H1 (cell line): ENCODE measurements at regions not wholly inside any gene's neighbourhood (a gene's known extent, or its start where the extent isn't known, plus 50 kb on each side); places are given as distances from the start of the nearest gene placed in this dataset.

Experiments
- CTCF ChIA-PET: fragments of 300-600 bp; sonication (Branson Sonifier 250); formaldehyde crosslinking; loops from one replicate; lab custom pipeline; 2021; ENCODE audit not compliant: partially characterized antibody; lab: Charles Lee
- POLR2A ChIA-PET: fragments of 300-600 bp; sonication (Branson Sonifier 250); formaldehyde crosslinking; loops from one replicate; lab custom pipeline; 2021; ENCODE audit warnings: inconsistent platforms; ENCODE audit not compliant: partially characterized antibody; lab: Charles Lee
- DNase-seq, 2 experiments: peaks; one replicate each; pipeline versions ENCODE4 v3.0.0 to v3.0.0-alpha.2; 2010 to 2022; ENCODE audit warnings: low spot score in 2 of 2, low read depth in 1 of 2, mixed read lengths in 1 of 2
- FAIRE-seq: peaks from 2 replicates; lab custom pipeline; 2011; peaks lifted over from hg19 to GRCh38; lab: Jason Lieb, UNC
- H2AFZ ChIP-seq: 2 replicates; pipeline ENCODE4 v1.8.1; 2012; ENCODE audit warnings: low read length, inconsistent platforms
- H2AK5ac ChIP-seq: 2 replicates; pipeline ENCODE4 v1.6.1; 2013; ENCODE audit warnings: low read depth, low read length
- H2BK120ac ChIP-seq: replicated peaks from 2 replicates; pipeline ENCODE3; 2013; ENCODE audit warnings: low read depth, low read length, inconsistent platforms
- H2BK12ac ChIP-seq: 2 replicates; pipeline ENCODE4 v1.6.1; 2013; ENCODE audit warnings: low read depth, low read length
- H2BK15ac ChIP-seq: 2 replicates; pipeline ENCODE4 v1.6.1; 2013; ENCODE audit warnings: low read length
- H2BK20ac ChIP-seq: 2 replicates; pipeline ENCODE4 v1.6.1; 2013; ENCODE audit warnings: low read length
- H2BK5ac ChIP-seq: 2 replicates; pipeline ENCODE4 v1.6.1; 2013; ENCODE audit warnings: low read depth, low read length
- H3K14ac ChIP-seq: 2 replicates; pipeline ENCODE4 v1.6.1; 2013; ENCODE audit warnings: inconsistent platforms; ENCODE audit not compliant: insufficient read length
- H3K18ac ChIP-seq: 2 replicates; pipeline ENCODE4 v1.6.1; 2013; ENCODE audit warnings: low read length; ENCODE audit errors: extremely low read depth
- H3K23ac ChIP-seq: 2 replicates; pipeline ENCODE4 v1.6.1; 2013; ENCODE audit warnings: inconsistent platforms; ENCODE audit not compliant: insufficient read length
- H3K23me2 ChIP-seq: 2 replicates; pipeline ENCODE4 v1.6.1; 2013; ENCODE audit warnings: low read depth, low read length
- H3K27ac ChIP-seq: 2 replicates; pipeline ENCODE4 v1.6.1; 2011; ENCODE audit warnings: low read depth, low read length, inconsistent platforms
- H3K27me3 ChIP-seq, 4 experiments: replicated peaks in 1 of 4; 1 replicate in 1 of 4; 2 replicates in 3 of 4; pipeline versions ENCODE4 v1.6.1 to v1.8.1; 2011 to 2013; ENCODE audit warnings: low read length in 3 of 4, mild to moderate bottlenecking in 3 of 4, inconsistent platforms in 2 of 4, mixed read lengths in 2 of 4, moderate library complexity in 1 of 4; ENCODE audit not compliant: control insufficient read depth in 3 of 4, insufficient read depth in 3 of 4; ENCODE audit errors: extremely low read depth in 1 of 4
- H3K36me3 ChIP-seq, 4 experiments: 2 replicates each; pipeline versions ENCODE4 v1.6.1 to v1.8.1; 2011 to 2013; ENCODE audit warnings: mild to moderate bottlenecking in 4 of 4, low read length in 3 of 4, moderate library complexity in 2 of 4, control low read depth in 1 of 4, inconsistent platforms in 1 of 4; ENCODE audit not compliant: insufficient read depth in 4 of 4, control insufficient read depth in 2 of 4
- H3K4ac ChIP-seq: replicated peaks from 2 replicates; pipeline ENCODE3; 2013; ENCODE audit warnings: low read length, low read depth, mixed read lengths, inconsistent platforms; ENCODE audit not compliant: insufficient read length
- H3K4me1 ChIP-seq, 4 experiments: replicated peaks in 1 of 4; 1 replicate in 1 of 4; 2 replicates in 3 of 4; pipeline versions ENCODE4 v1.6.1 to v1.8.1; 2011 to 2013; ENCODE audit warnings: low read length in 3 of 4, inconsistent platforms in 2 of 4, mixed read lengths in 1 of 4; ENCODE audit not compliant: insufficient read depth in 4 of 4, control insufficient read depth in 3 of 4
- H3K4me2 ChIP-seq, 2 experiments: 2 replicates each; pipeline versions ENCODE4 v1.6.1 to v1.8.1; 2011 to 2013; ENCODE audit warnings: low read depth in 2 of 2, low read length in 2 of 2, control low read depth in 1 of 2, inconsistent platforms in 1 of 2, mild to moderate bottlenecking in 1 of 2; ENCODE audit not compliant: insufficient read depth in 1 of 2
- H3K4me3 ChIP-seq, 4 experiments: fragments of 200-600, 300-600 bp in 1 of 4; sonication (generic), shearing (Covaris generic), sonication (Bioruptor Twin) in 1 of 4; 2 replicates each; pipeline versions ENCODE4 v1.5.1 to v1.8.1; 2011 to 2016; ENCODE audit warnings: low read length in 4 of 4, low read depth in 3 of 4, control low read depth in 2 of 4, inconsistent platforms in 2 of 4, mild to moderate bottlenecking in 2 of 4, mixed read lengths in 1 of 4, moderate library complexity in 1 of 4; ENCODE audit not compliant: insufficient read depth in 2 of 4; ENCODE audit errors: extremely low read depth in 1 of 4
- H3K56ac ChIP-seq: replicated peaks from 2 replicates; pipeline ENCODE3; 2013; ENCODE audit warnings: low read depth, mild to moderate bottlenecking, mixed read lengths, low read length, inconsistent platforms; ENCODE audit not compliant: insufficient read length
- H3K79me1 ChIP-seq: 2 replicates; pipeline ENCODE4 v1.6.1; 2013; ENCODE audit warnings: low read depth, low read length, control low read depth
- H3K79me2 ChIP-seq, 2 experiments: 2 replicates each; pipeline versions ENCODE4 v1.6.1 to v1.8.1; 2012 to 2013; ENCODE audit warnings: low read length in 2 of 2, mild to moderate bottlenecking in 2 of 2, inconsistent platforms in 1 of 2; ENCODE audit not compliant: insufficient read depth in 2 of 2, control insufficient read depth in 1 of 2
- H3K9ac ChIP-seq, 4 experiments: replicated peaks in 1 of 4; 1 replicate in 1 of 4; 2 replicates in 3 of 4; pipeline versions ENCODE4 v1.6.1 to v1.8.1; 2011 to 2013; ENCODE audit warnings: low read depth in 3 of 4, low read length in 3 of 4, control low read depth in 2 of 4, mild to moderate bottlenecking in 2 of 4, moderate library complexity in 2 of 4, inconsistent platforms in 1 of 4; ENCODE audit errors: extremely low read depth in 1 of 4
- H3K9me3 ChIP-seq, 2 experiments: 2 replicates each; pipeline versions ENCODE4 v1.6.1 to v1.8.1; 2012 to 2013; ENCODE audit warnings: mild to moderate bottlenecking in 2 of 2, moderate library complexity in 2 of 2, control low read depth in 1 of 2, inconsistent platforms in 1 of 2, low read depth in 1 of 2, low read length in 1 of 2, mixed read lengths in 1 of 2; ENCODE audit not compliant: insufficient read depth in 2 of 2
- H4K20me1 ChIP-seq, 2 experiments: replicated peaks in 1 of 2; 2 replicates each; pipeline versions ENCODE3 to v1.8.1; 2011 to 2013; ENCODE audit warnings: inconsistent platforms in 2 of 2, low read length in 2 of 2, mild to moderate bottlenecking in 1 of 2; ENCODE audit not compliant: insufficient read depth in 2 of 2, control insufficient read depth in 1 of 2
- H4K5ac ChIP-seq: 2 replicates; pipeline ENCODE4 v1.6.1; 2013; ENCODE audit warnings: low read length, low read depth, mixed read lengths, inconsistent platforms; ENCODE audit not compliant: insufficient read length
- H4K8ac ChIP-seq: 2 replicates; pipeline ENCODE4 v1.8.0; 2013; ENCODE audit warnings: mild to moderate bottlenecking, moderate library complexity, low read length, inconsistent platforms; ENCODE audit not compliant: insufficient read depth; ENCODE audit errors: extremely low read depth
- H4K91ac ChIP-seq: replicated peaks from 2 replicates; pipeline ENCODE3; 2013; ENCODE audit warnings: low read length, mixed read lengths, inconsistent platforms; ENCODE audit not compliant: insufficient read length
- BCL11A ChIP-seq, 2 experiments: IDR thresholded peaks; one replicate each; pipeline ENCODE4 v1.6.1; 2011; ENCODE audit warnings: low read depth in 2 of 2, low read length in 2 of 2, mild to moderate bottlenecking in 2 of 2
- CTBP2 ChIP-seq: IDR thresholded peaks from 2 replicates; pipeline ENCODE4 v1.7.0; 2011; ENCODE audit warnings: borderline replicate concordance, mild to moderate bottlenecking, moderate library complexity, mixed read lengths, low read length; ENCODE audit not compliant: insufficient read depth, insufficient read length
- HDAC2 ChIP-seq, 2 experiments: fragments of 300-600 bp in 1 of 2; sonication (generic) in 1 of 2; IDR thresholded peaks; 2 replicates each; pipeline ENCODE4 v1.6.1; 2011 to 2012; ENCODE audit warnings: low read depth in 2 of 2, low read length in 2 of 2, mild to moderate bottlenecking in 2 of 2, moderate library complexity in 2 of 2, borderline replicate concordance in 1 of 2, inconsistent platforms in 1 of 2
- HDAC6 ChIP-seq: IDR thresholded peaks from one replicate; pipeline ENCODE4 v1.7.1; 2012; ENCODE audit warnings: low read depth, mild to moderate bottlenecking, inconsistent platforms, low read length, moderate library complexity
- KDM4A ChIP-seq: IDR thresholded peaks from one replicate; pipeline ENCODE4 v1.7.1; 2012; ENCODE audit warnings: low read depth, mild to moderate bottlenecking, moderate library complexity, low read length, inconsistent platforms; ENCODE audit not compliant: severe bottlenecking
- POLR2A ChIP-seq, 2 experiments: IDR thresholded peaks; 1 replicate in 1 of 2; 2 replicates in 1 of 2; pipeline ENCODE4 v1.6.1; 2011; ENCODE audit warnings: low read depth in 2 of 2, low read length in 2 of 2, mild to moderate bottlenecking in 2 of 2; ENCODE audit errors: control extremely low read depth in 1 of 2
- POLR2AphosphoS5 ChIP-seq: IDR thresholded peaks from 2 replicates; pipeline ENCODE4 v1.6.1; 2011; ENCODE audit warnings: low read depth, low read length
- RBBP5 ChIP-seq: IDR thresholded peaks from 2 replicates; pipeline ENCODE4 v1.7.1; 2012; ENCODE audit warnings: low read depth, mild to moderate bottlenecking, inconsistent platforms, low read length, moderate library complexity, borderline replicate concordance
- SP1 ChIP-seq: IDR thresholded peaks from 2 replicates; pipeline ENCODE4 v1.6.1; 2011; ENCODE audit warnings: low read depth, low read length
- TCF12 ChIP-seq: IDR thresholded peaks from 2 replicates; pipeline ENCODE4 v1.6.1; 2011; ENCODE audit warnings: low read depth, mild to moderate bottlenecking, low read length
- WGBS, 2 experiments: shearing (Covaris generic) in 1 of 2; methylation state at CpG; one replicate each; pipeline versions ENCODE4 v1.1.6 to v1.1.7; 2013 to 2015; ENCODE audit warnings: low lambda C conversion rate in 2 of 2, mixed read lengths in 2 of 2, inconsistent platforms in 1 of 2, low coverage in 1 of 2, missing lambda C conversion rate in 1 of 2; ENCODE audit not compliant: insufficient replicate concordance in 2 of 2, insufficient coverage in 1 of 2, insufficient read length in 1 of 2; ENCODE audit errors: extremely low coverage in 1 of 2, missing lambda C conversion rate in 1 of 2; 5-methylcytosine and 5-hydroxymethylcytosine counted together
- TF ChIP-seq, protein P1 (sequence below), 3 experiments: IDR thresholded peaks; 1 replicate in 2 of 3; 2 replicates in 1 of 3; pipeline versions ENCODE4 v1.5.1 to v1.6.1; 2011; ENCODE audit warnings: low read length in 3 of 3, mild to moderate bottlenecking in 3 of 3, inconsistent platforms in 2 of 3, low read depth in 1 of 3, moderate library complexity in 1 of 3; ENCODE audit not compliant: insufficient read depth in 1 of 3; ENCODE audit errors: control extremely low read depth in 1 of 3

DNA sequence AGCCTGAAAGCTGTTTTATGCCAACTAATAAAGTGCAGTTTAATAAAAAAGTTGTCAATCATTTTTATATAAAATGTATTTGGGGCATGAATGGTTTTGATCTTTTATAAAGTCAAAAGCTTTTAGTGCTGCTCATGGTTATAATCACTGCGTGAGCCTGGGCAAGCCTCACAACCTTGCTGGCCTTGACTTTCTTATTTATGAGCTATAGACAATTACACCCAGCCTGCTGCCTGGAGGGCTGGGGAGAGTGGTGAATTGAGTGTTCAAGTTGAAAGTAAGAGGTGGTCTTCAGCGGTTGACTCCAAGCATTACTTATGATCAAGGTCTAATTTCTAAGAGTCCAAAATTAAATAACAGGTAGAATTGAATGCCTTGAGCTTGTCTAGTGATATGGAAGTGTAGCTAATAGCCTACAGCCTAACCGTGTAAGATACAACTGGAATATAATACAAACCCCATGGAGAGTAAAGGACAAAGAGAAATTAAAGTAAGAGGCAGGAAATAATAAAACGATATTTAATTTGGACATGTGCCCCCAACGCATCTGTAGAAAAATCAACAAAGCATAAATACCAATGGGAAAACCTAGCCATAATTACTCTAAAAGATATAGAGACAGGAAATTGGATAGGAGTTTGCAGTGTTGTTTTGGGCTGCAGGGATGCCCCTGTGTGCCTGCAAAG, 106.0 kb upstream of the CYP1B1 start:
- H3K27me3 ChIP-seq: no peaks in the 10 kb centered on the region
- no peak overlapping the region for H3K4ac ChIP-seq
- no peaks in the 10 kb centered on the region for H4K20me1 ChIP-seq
- no peak overlapping the region for H3K14ac ChIP-seq
- no peak overlapping the region for H2BK120ac ChIP-seq
- DNase-seq: no peak
- no peaks in the 10 kb centered on the region for H3K9me3 ChIP-seq
- H3K56ac ChIP-seq: no peak overlapping the region
- H2AK5ac ChIP-seq: no peak overlapping the region
- 86% methylated on average over 5 of the region's 5 CpGs; no CpG with 5 or more reads in 1 of the 2 experiments for WGBS, 2 experiments
- H3K79me2 ChIP-seq: no peaks in the 10 kb centered on the region
- no peak overlapping the region for H3K27ac ChIP-seq
- no peak overlapping the region for H3K4me3 ChIP-seq
- FAIRE-seq: no peak
- no peak overlapping the region for H3K23ac ChIP-seq
- no peak overlapping the region for H3K4me2 ChIP-seq
- no peak overlapping the region for H2AFZ ChIP-seq
- H4K5ac ChIP-seq: no peak overlapping the region
- H4K8ac ChIP-seq: no peak overlapping the region
- no peak overlapping the region for H2BK5ac ChIP-seq
- H4K91ac ChIP-seq: no peak overlapping the region
- CTCF ChIA-PET: interaction anchor here (0.5 to 1.3 kb wide), 6 partner anchors 11 to 786 kb away, joined by 3 to 5 read pairs (median 3); partner anchors contain the start of gene CYP1B1
- no peak overlapping the region for H2BK20ac ChIP-seq
- no peak overlapping the region for H3K18ac ChIP-seq
- no peak overlapping the region for H3K9ac ChIP-seq
- no peaks in the 10 kb centered on the region for H3K79me1 ChIP-seq
- no peak overlapping the region for H2BK12ac ChIP-seq
- no peaks in the 10 kb centered on the region; the same call in 1 of the 2 replicates for H3K23me2 ChIP-seq
- H2BK15ac ChIP-seq: no peak overlapping the region
- no peaks in the 10 kb centered on the region for H3K36me3 ChIP-seq
- POLR2A ChIA-PET: no interaction called here
- no peaks in the 10 kb centered on the region for H3K4me1 ChIP-seq
- TF ChIP-seq RBBP5 (no peak), SP1 (no peak), POLR2AphosphoS5 (no peak), KDM4A (no peak), BCL11A (IDR thresholded peaks at IDR 0.05; ENCODE audit: low read depth in 2 of 2, low read length in 2 of 2) (no peak), HDAC2 (IDR thresholded peaks at IDR 0.05; ENCODE audit: borderline replicate concordance in 1 of 2, low read depth in 2 of 2, low read length in 2 of 2) (no peak), TCF12 (no peak), POLR2A (IDR thresholded peaks at IDR 0.05; ENCODE audit: control extremely low read depth in 1 of 2, low read depth in 2 of 2, low read length in 2 of 2) (no peak), HDAC6 (no peak), CTBP2 (no peak)
- TF ChIP-seq, protein P1, sequence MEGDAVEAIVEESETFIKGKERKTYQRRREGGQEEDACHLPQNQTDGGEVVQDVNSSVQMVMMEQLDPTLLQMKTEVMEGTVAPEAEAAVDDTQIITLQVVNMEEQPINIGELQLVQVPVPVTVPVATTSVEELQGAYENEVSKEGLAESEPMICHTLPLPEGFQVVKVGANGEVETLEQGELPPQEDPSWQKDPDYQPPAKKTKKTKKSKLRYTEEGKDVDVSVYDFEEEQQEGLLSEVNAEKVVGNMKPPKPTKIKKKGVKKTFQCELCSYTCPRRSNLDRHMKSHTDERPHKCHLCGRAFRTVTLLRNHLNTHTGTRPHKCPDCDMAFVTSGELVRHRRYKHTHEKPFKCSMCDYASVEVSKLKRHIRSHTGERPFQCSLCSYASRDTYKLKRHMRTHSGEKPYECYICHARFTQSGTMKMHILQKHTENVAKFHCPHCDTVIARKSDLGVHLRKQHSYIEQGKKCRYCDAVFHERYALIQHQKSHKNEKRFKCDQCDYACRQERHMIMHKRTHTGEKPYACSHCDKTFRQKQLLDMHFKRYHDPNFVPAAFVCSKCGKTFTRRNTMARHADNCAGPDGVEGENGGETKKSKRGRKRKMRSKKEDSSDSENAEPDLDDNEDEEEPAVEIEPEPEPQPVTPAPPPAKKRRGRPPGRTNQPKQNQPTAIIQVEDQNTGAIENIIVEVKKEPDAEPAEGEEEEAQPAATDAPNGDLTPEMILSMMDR (IDR thresholded peaks at IDR 0.05; ENCODE audit: control extremely low read depth in 1 of 3, insufficient read depth in 1 of 3, low read depth in 1 of 3, low read length in 3 of 3): no peak
